ENCODE measurements at regions not wholly inside any gene's neighbourhood (a gene's known extent, or its start where the extent isn't known, plus 50 kb on each side); places are given as distances from the start of the nearest gene placed in this dataset.

GRCh38 chr13:70579941-70580340 lies 471.7 kb upstream of the KLHL1 start:
- TF ChIP-seq CTCF (tag by site-specific recombination; IDR thresholded peaks at IDR 0.05) (no peak), ZBTB26 (tag by site-specific recombination; optimal IDR thresholded peaks at IDR 0.05) (no peak), ZNF391 (tag by site-specific recombination; IDR thresholded peaks at IDR 0.05; ENCODE audit: borderline replicate concordance, low read depth) (no peak)

Data from HEK293 (cell line).